ENCODE measurements at regions not wholly inside any gene's neighbourhood (a gene's known extent, or its start where the extent isn't known, plus 50 kb on each side); places are given as distances from the start of the nearest gene placed in this dataset.

DNA sequence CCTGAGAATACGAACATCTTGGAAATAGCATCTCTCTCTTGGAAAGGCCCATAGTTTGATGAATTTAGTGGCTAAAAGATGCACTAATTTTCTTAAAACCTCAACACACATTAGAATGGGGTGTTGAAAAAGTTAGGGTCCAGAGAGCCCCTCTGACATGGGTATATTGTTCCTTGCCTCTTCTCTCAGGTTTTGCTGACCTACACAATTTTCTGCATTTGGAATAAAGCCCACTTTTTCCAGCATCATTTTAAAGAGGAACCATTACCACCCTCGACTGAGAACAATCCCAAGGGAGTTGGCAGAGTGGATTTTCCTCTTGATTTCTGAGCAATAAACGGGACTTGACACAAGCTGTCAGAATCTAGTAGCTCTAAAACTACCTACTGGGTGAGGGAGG lies 156.1 kb downstream of the PMP22 start:
- no peak for TF ChIP-seq POLR2A (IDR thresholded peaks at IDR 0.05)
- TF ChIP-seq, protein P1, sequence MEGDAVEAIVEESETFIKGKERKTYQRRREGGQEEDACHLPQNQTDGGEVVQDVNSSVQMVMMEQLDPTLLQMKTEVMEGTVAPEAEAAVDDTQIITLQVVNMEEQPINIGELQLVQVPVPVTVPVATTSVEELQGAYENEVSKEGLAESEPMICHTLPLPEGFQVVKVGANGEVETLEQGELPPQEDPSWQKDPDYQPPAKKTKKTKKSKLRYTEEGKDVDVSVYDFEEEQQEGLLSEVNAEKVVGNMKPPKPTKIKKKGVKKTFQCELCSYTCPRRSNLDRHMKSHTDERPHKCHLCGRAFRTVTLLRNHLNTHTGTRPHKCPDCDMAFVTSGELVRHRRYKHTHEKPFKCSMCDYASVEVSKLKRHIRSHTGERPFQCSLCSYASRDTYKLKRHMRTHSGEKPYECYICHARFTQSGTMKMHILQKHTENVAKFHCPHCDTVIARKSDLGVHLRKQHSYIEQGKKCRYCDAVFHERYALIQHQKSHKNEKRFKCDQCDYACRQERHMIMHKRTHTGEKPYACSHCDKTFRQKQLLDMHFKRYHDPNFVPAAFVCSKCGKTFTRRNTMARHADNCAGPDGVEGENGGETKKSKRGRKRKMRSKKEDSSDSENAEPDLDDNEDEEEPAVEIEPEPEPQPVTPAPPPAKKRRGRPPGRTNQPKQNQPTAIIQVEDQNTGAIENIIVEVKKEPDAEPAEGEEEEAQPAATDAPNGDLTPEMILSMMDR (IDR thresholded peaks at IDR 0.05 in 4 of 5, conservative IDR thresholded peaks at IDR 0.05 in 1 of 5) = no peak
- no peak for ATAC-seq
- in situ Hi-C loops (cut with MboI; ENCODE audit: low sequenced_read_pairs in 4 of 4) (no loop called here), intact Hi-C loops (cut with DNase I; ENCODE audit: low total_unique reads) (no loop called here)
- no peak overlapping the region for H3K4me3 ChIP-seq
- no peak for DNase-seq
- H3K27ac ChIP-seq = no peak overlapping the region
- no peaks in the 10 kb centered on the region for H3K9me3 ChIP-seq
- no peaks in the 10 kb centered on the region for H3K36me3 ChIP-seq
- no peaks in the 10 kb centered on the region for H3K27me3 ChIP-seq
- H3K4me1 ChIP-seq = no peaks in the 10 kb centered on the region

DNA sequence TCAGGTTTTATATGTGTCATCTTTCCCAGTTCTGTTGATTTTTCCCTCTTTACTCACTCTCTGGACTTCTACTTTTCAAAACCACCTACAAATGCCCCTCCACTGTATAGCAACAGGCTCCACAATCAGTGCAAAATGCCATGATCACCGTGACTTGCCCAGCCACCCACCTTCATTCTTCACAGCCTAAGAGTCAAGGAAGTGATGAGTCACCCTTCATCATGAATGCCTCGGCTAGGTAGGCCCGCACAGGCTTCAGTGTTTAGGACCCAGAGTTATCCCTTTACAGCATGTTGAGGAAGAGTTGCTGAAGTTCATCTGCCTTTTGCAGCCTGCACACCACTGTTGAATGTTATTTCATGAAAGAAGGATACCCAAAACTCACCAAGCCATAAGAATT lies 158.6 kb downstream of the PMP22 start:
- H3K27me3 ChIP-seq = no peaks in the 10 kb centered on the region
- in situ Hi-C loops (cut with MboI; ENCODE audit: low sequenced_read_pairs in 4 of 4) = no loop called here

DNA sequence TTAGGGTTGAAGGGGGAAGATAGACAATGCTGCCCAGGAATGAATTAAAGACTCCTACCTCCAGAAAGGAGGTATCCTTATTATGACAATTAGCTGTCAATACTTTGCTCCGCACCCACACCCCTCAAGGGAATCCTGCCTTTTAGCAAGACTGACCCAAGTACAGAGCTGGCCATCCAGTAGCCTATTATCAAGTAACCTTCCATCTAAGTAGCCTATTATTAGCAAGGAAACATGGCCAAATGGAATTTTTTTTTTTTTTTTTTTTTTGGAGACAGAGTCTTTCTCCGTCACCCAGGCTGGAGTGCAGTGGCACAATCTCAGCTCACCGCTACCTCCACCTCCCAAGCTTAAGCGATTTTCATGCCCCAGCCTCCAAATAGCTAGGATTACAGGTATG lies 161.3 kb downstream of the PMP22 start:
- no peak for ATAC-seq
- no peak for DNase-seq
- Histone ChIP-seq H3K27ac (no peak overlapping the region), H3K36me3 (no peaks in the 10 kb centered on the region), H3K27me3 (no peaks in the 10 kb centered on the region), H3K4me3 (no peak overlapping the region), H3K4me1 (no peaks in the 10 kb centered on the region), H3K9me3 (no peaks in the 10 kb centered on the region)
- TF ChIP-seq, protein P1 (IDR thresholded peaks at IDR 0.05 in 4 of 5, conservative IDR thresholded peaks at IDR 0.05 in 1 of 5) = no peak
- no peak for TF ChIP-seq POLR2A (IDR thresholded peaks at IDR 0.05)
- in situ Hi-C loops (cut with MboI; ENCODE audit: low sequenced_read_pairs in 4 of 4) (no loop called here), intact Hi-C loops (cut with DNase I; ENCODE audit: low total_unique reads) (no loop called here)

More for the DNA sequence above, 158.6 kb downstream of the PMP22 start:
- Histone ChIP-seq H3K36me3 (no peaks in the 10 kb centered on the region), H3K4me3 (no peak overlapping the region), H3K27ac (no peak overlapping the region), H3K4me1 (no peaks in the 10 kb centered on the region), H3K9me3 (no peaks in the 10 kb centered on the region)
- DNase-seq (no peak), ATAC-seq (no peak)
- TF ChIP-seq, protein P1 (IDR thresholded peaks at IDR 0.05 in 4 of 5, conservative IDR thresholded peaks at IDR 0.05 in 1 of 5) = no peak
- TF ChIP-seq POLR2A (IDR thresholded peaks at IDR 0.05) = no peak
- intact Hi-C loops (cut with DNase I; ENCODE audit: low total_unique reads) = no loop called here

DNA sequence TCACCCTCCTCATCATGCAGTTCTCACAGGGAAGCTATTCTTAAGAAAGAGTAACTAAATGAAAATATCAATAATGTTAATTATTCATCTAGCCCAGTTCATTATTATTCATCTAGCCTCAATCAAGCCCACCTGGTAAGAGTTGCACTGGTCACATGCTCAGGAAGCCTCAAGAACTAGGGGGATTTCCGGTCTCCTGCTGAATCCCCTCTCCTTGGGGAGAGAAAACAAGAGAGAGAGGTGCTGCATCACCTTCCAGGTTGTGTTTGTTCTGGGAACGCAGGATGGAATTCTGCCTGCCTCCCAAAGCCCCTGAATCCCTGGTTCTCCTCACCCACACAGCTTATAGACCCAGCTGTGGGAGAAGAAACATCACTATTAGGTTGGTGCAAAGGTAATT lies 164.0 kb downstream of the PMP22 start:
- Histone ChIP-seq H3K9me3 (no peaks in the 10 kb centered on the region), H3K27ac (no peak overlapping the region), H3K36me3 (no peaks in the 10 kb centered on the region), H3K4me3 (no peak overlapping the region), H3K4me1 (no peaks in the 10 kb centered on the region), H3K27me3 (no peaks in the 10 kb centered on the region)
- DNase-seq = no peak
- no peak for TF ChIP-seq POLR2A (IDR thresholded peaks at IDR 0.05)
- TF ChIP-seq, protein P1 (IDR thresholded peaks at IDR 0.05 in 4 of 5, conservative IDR thresholded peaks at IDR 0.05 in 1 of 5) = no peak
- in situ Hi-C loops (cut with MboI; ENCODE audit: low sequenced_read_pairs in 4 of 4) = no loop called here
- no peak for ATAC-seq
- intact Hi-C loops (cut with DNase I; ENCODE audit: low total_unique reads) = no loop called here

DNA sequence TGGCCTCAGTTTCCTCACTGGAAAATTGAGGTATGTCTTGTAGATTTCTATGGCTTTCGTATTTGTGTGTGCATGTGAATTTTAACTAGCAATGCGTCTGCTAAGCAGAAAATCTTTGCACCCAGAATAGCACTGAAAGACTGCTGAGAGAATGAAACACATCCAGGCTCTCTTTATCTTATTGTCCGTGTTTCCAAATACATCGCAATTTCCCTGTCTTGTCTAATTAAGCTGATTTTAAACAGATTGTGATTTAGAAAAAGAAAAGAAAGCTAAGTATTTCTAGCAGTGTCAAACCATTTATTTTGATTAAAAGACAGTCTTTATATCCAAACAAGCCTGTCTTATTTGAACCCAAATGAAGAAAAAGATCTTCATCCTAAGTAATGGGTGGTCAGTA lies 168.6 kb downstream of the PMP22 start:
- Histone ChIP-seq H3K9me3 (no peaks in the 10 kb centered on the region), H3K27me3 (no peaks in the 10 kb centered on the region), H3K4me3 (no peak overlapping the region), H3K36me3 (no peaks in the 10 kb centered on the region), H3K27ac (no peak overlapping the region), H3K4me1 (no peaks in the 10 kb centered on the region)
- in situ Hi-C loops (cut with MboI; ENCODE audit: low sequenced_read_pairs in 4 of 4) (no loop called here), intact Hi-C loops (cut with DNase I; ENCODE audit: low total_unique reads) (no loop called here)
- DNase-seq (no peak), ATAC-seq (no peak)
- TF ChIP-seq POLR2A (IDR thresholded peaks at IDR 0.05) = no peak
- TF ChIP-seq, protein P1 (IDR thresholded peaks at IDR 0.05 in 4 of 5, conservative IDR thresholded peaks at IDR 0.05 in 1 of 5) = no peak

Data from gastrocnemius medialis (tissue), 4 donors.